Loucy (cell line): ENCODE measurements at regions not wholly inside any gene's neighbourhood (a gene's known extent, or its start where the extent isn't known, plus 50 kb on each side); places are given as distances from the start of the nearest gene placed in this dataset.

Source experiments
- H2AFZ ChIP-seq: fragments of 200-600 bp; sonication (generic); 2 replicates; pipeline ENCODE4 v1.6.0; 2016; ENCODE audit warnings: antibody characterized with exemption, mild to moderate bottlenecking, low read length, moderate library complexity
- H3F3A ChIP-seq: fragments of 200-600 bp; 2 replicates; pipeline ENCODE4 v1.6.0; 2016; ENCODE audit warnings: antibody characterized with exemption, low read depth, mild to moderate bottlenecking
- H3K27me3 ChIP-seq: fragments of 200-600 bp; sonication (generic); 2 replicates; pipeline ENCODE4 v1.6.1; 2014; ENCODE audit warnings: low read length, mild to moderate bottlenecking; ENCODE audit not compliant: insufficient read depth, poor library complexity, severe bottlenecking
- H3K36me3 ChIP-seq: fragments of 200-600 bp; sonication (generic); 2 replicates; pipeline ENCODE4 v1.6.1; 2016; ENCODE audit warnings: low read length; ENCODE audit not compliant: insufficient read depth
- H3K4me1 ChIP-seq: fragments of 200-600 bp; sonication (generic); 2 replicates; pipeline ENCODE4 v1.5.1; 2014; ENCODE audit warnings: low read length, mild to moderate bottlenecking; ENCODE audit not compliant: insufficient read depth, poor library complexity, severe bottlenecking
- H3K4me2 ChIP-seq: fragments of 200-600 bp; sonication (generic); 2 replicates; pipeline ENCODE4 v1.6.0; 2014; ENCODE audit warnings: antibody characterized with exemption, low read length, low read depth, mild to moderate bottlenecking; ENCODE audit not compliant: poor library complexity, severe bottlenecking
- H3K4me3 ChIP-seq: fragments of 200-600 bp; sonication (generic); 2 replicates; pipeline ENCODE4 v1.5.1; 2014; ENCODE audit warnings: low read length, mild to moderate bottlenecking, mixed read lengths; ENCODE audit not compliant: poor library complexity, severe bottlenecking
- H3K79me2 ChIP-seq: fragments of 200-600 bp; sonication (generic); 2 replicates; pipeline ENCODE4 v1.6.1; 2014; ENCODE audit warnings: low read length; ENCODE audit not compliant: insufficient read depth
- H3K9ac ChIP-seq: fragments of 200-600 bp; sonication (generic); 2 replicates; pipeline ENCODE4 v1.6.0; 2014; ENCODE audit warnings: mild to moderate bottlenecking, low read depth, low read length, moderate library complexity; ENCODE audit not compliant: poor library complexity, severe bottlenecking
- H3K9me2 ChIP-seq: fragments of 200-600 bp; sonication (generic); replicated peaks from 2 replicates; pipeline ENCODE4 v1.6.1; 2016; ENCODE audit warnings: low read depth, low read length, mixed read lengths
- H3K9me3 ChIP-seq: fragments of 200-600 bp; sonication (generic); 2 replicates; pipeline ENCODE4 v1.6.1; 2014; ENCODE audit warnings: mild to moderate bottlenecking, antibody characterized with exemption, low read length, low read depth; ENCODE audit not compliant: insufficient read depth
- H4K20me1 ChIP-seq: fragments of 200-600 bp; sonication (generic); 2 replicates; pipeline ENCODE4 v1.6.0; 2014; ENCODE audit warnings: antibody characterized with exemption, low read length, mild to moderate bottlenecking; ENCODE audit not compliant: insufficient read depth, poor library complexity, severe bottlenecking
- EZH2phosphoT487 ChIP-seq: fragments of 200-600 bp; IDR thresholded peaks from 2 replicates; pipeline ENCODE4 v1.6.1; 2018; ENCODE audit warnings: antibody characterized with exemption, mild to moderate bottlenecking, moderate library complexity, borderline replicate concordance
- TF ChIP-seq, protein P1 (sequence below): fragments of 200-600 bp; sonication (generic); conservative IDR thresholded peaks from 2 replicates; pipeline ENCODE4 v1.5.1; 2014; ENCODE audit warnings: mild to moderate bottlenecking, antibody characterized with exemption, low read length

DNA sequence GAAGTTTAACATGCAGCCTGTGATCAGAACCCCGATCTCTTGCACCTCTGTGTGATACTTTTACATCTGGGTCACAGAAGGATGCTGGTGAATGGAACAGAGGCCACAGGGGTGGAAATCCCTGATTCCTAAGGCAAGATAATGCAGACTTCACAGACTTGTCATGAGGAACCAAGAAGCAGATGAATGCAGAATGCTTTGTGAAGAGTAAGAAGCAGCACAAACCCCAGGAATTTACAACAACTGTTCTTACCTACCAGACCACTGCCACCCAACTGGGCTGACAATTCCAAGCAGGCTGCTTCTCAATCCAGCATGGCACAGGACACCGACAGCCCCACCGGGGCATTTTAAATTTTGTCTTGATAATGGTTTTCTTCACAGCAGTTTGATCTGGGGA, 113.2 kb upstream of the CD93 start:
- Histone ChIP-seq H3K4me2 (no peak overlapping the region), H3K9me2 (no peaks in the 10 kb centered on the region), H3K36me3 (no peaks in the 10 kb centered on the region), H3K4me1 (no peaks in the 10 kb centered on the region), H3K79me2 (no peaks in the 10 kb centered on the region), H4K20me1 (no peaks in the 10 kb centered on the region), H3F3A (no peaks in the 10 kb centered on the region), H3K27me3 (no peaks in the 10 kb centered on the region), H3K9me3 (no peaks in the 10 kb centered on the region), H2AFZ (no peak overlapping the region), H3K4me3 (no peak overlapping the region), H3K9ac (no peak overlapping the region)
- TF ChIP-seq, protein P1, sequence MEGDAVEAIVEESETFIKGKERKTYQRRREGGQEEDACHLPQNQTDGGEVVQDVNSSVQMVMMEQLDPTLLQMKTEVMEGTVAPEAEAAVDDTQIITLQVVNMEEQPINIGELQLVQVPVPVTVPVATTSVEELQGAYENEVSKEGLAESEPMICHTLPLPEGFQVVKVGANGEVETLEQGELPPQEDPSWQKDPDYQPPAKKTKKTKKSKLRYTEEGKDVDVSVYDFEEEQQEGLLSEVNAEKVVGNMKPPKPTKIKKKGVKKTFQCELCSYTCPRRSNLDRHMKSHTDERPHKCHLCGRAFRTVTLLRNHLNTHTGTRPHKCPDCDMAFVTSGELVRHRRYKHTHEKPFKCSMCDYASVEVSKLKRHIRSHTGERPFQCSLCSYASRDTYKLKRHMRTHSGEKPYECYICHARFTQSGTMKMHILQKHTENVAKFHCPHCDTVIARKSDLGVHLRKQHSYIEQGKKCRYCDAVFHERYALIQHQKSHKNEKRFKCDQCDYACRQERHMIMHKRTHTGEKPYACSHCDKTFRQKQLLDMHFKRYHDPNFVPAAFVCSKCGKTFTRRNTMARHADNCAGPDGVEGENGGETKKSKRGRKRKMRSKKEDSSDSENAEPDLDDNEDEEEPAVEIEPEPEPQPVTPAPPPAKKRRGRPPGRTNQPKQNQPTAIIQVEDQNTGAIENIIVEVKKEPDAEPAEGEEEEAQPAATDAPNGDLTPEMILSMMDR: no peak
- TF ChIP-seq EZH2phosphoT487: no peak

DNA sequence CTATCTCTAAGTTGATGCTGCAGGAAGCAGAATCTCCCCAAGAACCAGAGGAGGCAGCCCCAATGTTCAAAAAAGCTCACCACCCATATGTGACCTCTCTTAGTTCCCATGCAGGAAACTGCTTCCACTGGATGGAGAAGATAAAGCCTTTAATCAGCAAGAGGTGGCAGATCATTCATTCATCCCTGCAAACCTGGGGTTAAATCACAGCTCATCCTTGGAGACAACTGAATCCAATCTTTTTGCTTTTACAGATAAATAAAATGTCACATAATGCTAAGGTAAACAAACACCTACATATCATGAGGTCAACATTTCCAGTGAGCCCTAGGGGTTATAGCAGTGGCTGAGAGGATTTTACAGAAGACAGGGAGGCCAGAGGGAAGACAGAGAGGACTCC, 112.7 kb upstream of the CD93 start:
- H3K4me2 ChIP-seq: no peak overlapping the region
- H4K20me1 ChIP-seq: no peaks in the 10 kb centered on the region
- H3K9me2 ChIP-seq: no peaks in the 10 kb centered on the region
- no peak for TF ChIP-seq EZH2phosphoT487
- TF ChIP-seq, protein P1: no peak
- no peaks in the 10 kb centered on the region for H3F3A ChIP-seq
- no peak overlapping the region for H3K4me3 ChIP-seq
- H3K9me3 ChIP-seq: no peaks in the 10 kb centered on the region
- no peaks in the 10 kb centered on the region for H3K36me3 ChIP-seq
- H3K9ac ChIP-seq: no peak overlapping the region
- H3K4me1 ChIP-seq: no peaks in the 10 kb centered on the region
- no peaks in the 10 kb centered on the region for H3K27me3 ChIP-seq
- no peak overlapping the region for H2AFZ ChIP-seq
- H3K79me2 ChIP-seq: no peaks in the 10 kb centered on the region

DNA sequence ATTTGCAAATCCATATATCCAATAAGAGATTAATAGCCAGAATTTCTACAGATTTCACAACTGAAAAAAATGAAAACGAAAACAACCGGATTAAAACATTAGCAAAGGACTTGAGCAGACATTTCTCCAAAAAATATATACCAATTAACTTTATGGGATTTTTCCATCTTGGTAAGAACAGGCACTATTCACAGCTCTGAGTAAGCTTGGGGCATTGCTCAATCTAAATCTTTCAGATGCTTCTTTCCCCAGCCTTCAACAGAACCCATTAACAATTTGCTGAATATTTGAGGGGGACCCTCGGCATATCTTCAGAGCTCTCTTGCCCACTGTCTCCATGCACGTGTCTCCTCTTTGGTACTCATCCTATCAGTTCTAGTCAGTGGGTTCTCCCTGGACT, 111.7 kb upstream of the CD93 start:
- Histone ChIP-seq H4K20me1 (no peaks in the 10 kb centered on the region), H2AFZ (no peak overlapping the region), H3K4me3 (no peak overlapping the region), H3K9me3 (no peaks in the 10 kb centered on the region), H3K36me3 (no peaks in the 10 kb centered on the region), H3K4me1 (no peaks in the 10 kb centered on the region), H3K79me2 (no peaks in the 10 kb centered on the region), H3K9ac (no peak overlapping the region), H3K4me2 (no peak overlapping the region), H3K9me2 (no peaks in the 10 kb centered on the region), H3K27me3 (no peaks in the 10 kb centered on the region), H3F3A (no peaks in the 10 kb centered on the region)
- TF ChIP-seq, protein P1: no peak
- TF ChIP-seq EZH2phosphoT487: no peak
